Gastroesophageal sphincter (tissue), 4 donors: ENCODE measurements at regions not wholly inside any gene's neighbourhood (a gene's known extent, or its start where the extent isn't known, plus 50 kb on each side); places are given as distances from the start of the nearest gene placed in this dataset.

Experiments
- ATAC-seq: fragments of 150-250 bp; one replicate; pipeline ENCODE4 v1.9.1; 2016; ENCODE audit warnings: mild to moderate bottlenecking, moderate library complexity
- H3K27ac ChIP-seq, 4 donors: fragments of 200-600 bp; sonication (generic) in 3 of 4; 1 replicate in 3 of 4; 2 replicates in 1 of 4; pipeline ENCODE4 v1.5.1; 2016 to 2019
- H3K27me3 ChIP-seq: fragments of 200-600 bp; sonication (generic); one replicate; pipeline ENCODE4 v1.5.1; 2019
- H3K36me3 ChIP-seq, 2 donors: fragments of 200-600 bp; sonication (generic); one replicate each; pipeline ENCODE4 v1.5.1; 2019; ENCODE audit warnings: control low read depth in 1 of 2
- H3K4me1 ChIP-seq, 3 donors: fragments of 200-600 bp; sonication (generic); 1 replicate in 2 of 3; 2 replicates in 1 of 3; pipeline ENCODE4 v1.5.1; 2016 to 2019; ENCODE audit warnings: control low read depth in 2 of 3
- H3K4me3 ChIP-seq, 2 donors: fragments of 200-600 bp; sonication (generic); one replicate each; pipeline ENCODE4 v1.5.1; 2019; ENCODE audit warnings: mild to moderate bottlenecking in 1 of 2, moderate library complexity in 1 of 2
- H3K9me3 ChIP-seq, 3 donors: fragments of 200-600 bp; sonication (generic); one replicate each; pipeline ENCODE4 v1.5.1; 2017 to 2019; ENCODE audit warnings: control low read depth in 2 of 3
- CTCF ChIP-seq, 4 experiments: fragments of 200-600 bp in 2 of 4; fragments of 450-650 bp in 2 of 4; sonication (generic) in 1 of 4; IDR thresholded peaks; one replicate each; pipeline ENCODE4 v1.5.1; 2017 to 2019; ENCODE audit warnings: antibody characterized with exemption in 4 of 4, mild to moderate bottlenecking in 2 of 4, moderate library complexity in 2 of 4
- EP300 ChIP-seq: sonication (generic); formaldehyde crosslinking; IDR thresholded peaks from one replicate; pipeline ENCODE4 v1.6.1; 2017; ENCODE audit warnings: antibody characterized with exemption, mild to moderate bottlenecking
- POLR2A ChIP-seq, 2 donors: fragments of 450-650 bp; IDR thresholded peaks; one replicate each; pipeline ENCODE4 v1.6.1; 2017; ENCODE audit warnings: antibody characterized with exemption in 2 of 2, mild to moderate bottlenecking in 2 of 2, moderate library complexity in 1 of 2
- POLR2AphosphoS5 ChIP-seq: sonication (generic); formaldehyde crosslinking; IDR thresholded peaks from one replicate; pipeline ENCODE4 v1.6.1; 2017; ENCODE audit warnings: antibody characterized with exemption
- WGBS, 2 donors: methylation state at CpG; one replicate each; pipeline ENCODE4 v1.1.5; 2018; ENCODE audit warnings: low coverage in 1 of 2; 5-methylcytosine and 5-hydroxymethylcytosine counted together

- Histone ChIP-seq H3K4me3 (no peak overlapping the region), H3K9me3 (peaks cover 0 to 2% (median 0%) of the 10 kb centered on the region in 3 donors), H3K27me3 (peaks cover 3% of the 10 kb centered on the region), H3K27ac (no peak overlapping the region), H3K4me1 (no peaks in the 10 kb centered on the region), H3K36me3 (no peaks in the 10 kb centered on the region)
- no peak for ATAC-seq
- 58 to 70% methylated on average over 2 of the region's 2 CpGs for WGBS, 2 donors
- no peak for TF ChIP-seq POLR2A (IDR thresholded peaks at IDR 0.05)
- TF ChIP-seq POLR2AphosphoS5, result no peak
- TF ChIP-seq CTCF (IDR thresholded peaks at IDR 0.05), result no peak
- no peak for TF ChIP-seq EP300
Measured at GRCh38 chr16:26651464-26651863, 415.3 kb upstream of the C16orf82 start.

GRCh38 chr16:26651884-26652283 lies 414.8 kb upstream of the C16orf82 start:
- Histone ChIP-seq H3K4me1 (no peaks in the 10 kb centered on the region), H3K36me3 (no peaks in the 10 kb centered on the region), H3K4me3 (no peak overlapping the region), H3K9me3 (peaks cover 0 to 5% (median 0%) of the 10 kb centered on the region in 3 donors), H3K27me3 (peaks cover 2% of the 10 kb centered on the region), H3K27ac (no peak overlapping the region)
- WGBS, 2 donors, result 77 to 89% methylated on average over 1 of the region's 1 CpG
- ATAC-seq, result no peak
- TF ChIP-seq CTCF (IDR thresholded peaks at IDR 0.05) (no peak), POLR2A (IDR thresholded peaks at IDR 0.05) (no peak), EP300 (no peak), POLR2AphosphoS5 (no peak)

- no peaks in the 10 kb centered on the region for H3K27me3 ChIP-seq
- H3K4me1 ChIP-seq, result no peaks in the 10 kb centered on the region
- H3K27ac ChIP-seq, result no peak overlapping the region
- TF ChIP-seq EP300 (no peak), CTCF (IDR thresholded peaks at IDR 0.05) (no peak), POLR2A (IDR thresholded peaks at IDR 0.05) (no peak), POLR2AphosphoS5 (no peak)
- peaks cover 0 to 14% (median 0%) of the 10 kb centered on the region in 3 donors for H3K9me3 ChIP-seq
- H3K36me3 ChIP-seq, result no peaks in the 10 kb centered on the region
- WGBS, 2 donors, result 59 to 61% methylated on average over 2 of the region's 2 CpGs
- ATAC-seq, result no peak
- H3K4me3 ChIP-seq, result no peak overlapping the region
Measured at GRCh38 chr16:26658486-26658885, 408.2 kb upstream of the C16orf82 start.

GRCh38 chr16:26658915-26659314 lies 407.8 kb upstream of the C16orf82 start:
- TF ChIP-seq POLR2AphosphoS5 (no peak), CTCF (IDR thresholded peaks at IDR 0.05) (no peak), POLR2A (IDR thresholded peaks at IDR 0.05) (no peak), EP300 (no peak)
- Histone ChIP-seq H3K27ac (no peak overlapping the region), H3K4me1 (no peaks in the 10 kb centered on the region), H3K9me3 (peaks cover 0 to 14% (median 0%) of the 10 kb centered on the region in 3 donors), H3K36me3 (no peaks in the 10 kb centered on the region), H3K4me3 (no peak overlapping the region), H3K27me3 (peaks cover 2% of the 10 kb centered on the region)
- 35 to 42% methylated on average over 2 of the region's 2 CpGs for WGBS, 2 donors
- ATAC-seq, result no peak

GRCh38 chr16:26664086-26664485 lies 402.6 kb upstream of the C16orf82 start:
- H3K9me3 ChIP-seq, result no peaks in the 10 kb centered on the region
- TF ChIP-seq EP300 (no peak), POLR2A (IDR thresholded peaks at IDR 0.05) (no peak), POLR2AphosphoS5 (no peak)
- H3K4me1 ChIP-seq, result no peaks in the 10 kb centered on the region
- WGBS, 2 donors, result 36 to 80% methylated on average over 1 to 2 of the region's 4 CpGs
- H3K36me3 ChIP-seq, result no peaks in the 10 kb centered on the region
- no peak overlapping the region for H3K27ac ChIP-seq
- H3K4me3 ChIP-seq, result no peak overlapping the region
- no peak for ATAC-seq
- peaks cover 19% of the 10 kb centered on the region for H3K27me3 ChIP-seq
